ENCODE measurements at regions not wholly inside any gene's neighbourhood (a gene's known extent, or its start where the extent isn't known, plus 50 kb on each side); places are given as distances from the start of the nearest gene placed in this dataset.

GRCh38 chr5:91223886-91224285 lies 159.2 kb downstream of the ARRDC3 start:
- no peaks in the 10 kb centered on the region for H3K4me1 ChIP-seq (ENCODE audit: control insufficient read depth, insufficient read depth, low read length, poor library complexity, severe bottlenecking)
- H3K36me3 Mint-ChIP-seq, result no peaks in the 10 kb centered on the region
- H3K27me3 ChIP-seq (ENCODE audit: control insufficient read depth, insufficient read depth, low read length), result peaks cover 2% of the 10 kb centered on the region
- H3K4me1 Mint-ChIP-seq, result peaks cover 0 to 1% (median 0%) of the 10 kb centered on the region in 4 donors
- H3K27me3 Mint-ChIP-seq, result peaks cover 23% of the 10 kb centered on the region
- no peak for ATAC-seq (ENCODE audit: low read depth in 2 of 2)
- H3K9me3 ChIP-seq (ENCODE audit: control insufficient read depth in 2 of 2, low read length in 2 of 2), result peaks cover 0 to 1% of the 10 kb centered on the region in 2 experiments
- H3K27ac ChIP-seq (ENCODE audit: insufficient read depth, low read length, poor library complexity, severe bottlenecking), result no peak overlapping the region
- H3K36me3 ChIP-seq (ENCODE audit: control insufficient read depth, insufficient read depth, low read length), result no peaks in the 10 kb centered on the region
- no peak overlapping the region for H3K4me3 ChIP-seq (ENCODE audit: low read depth, low read length)
- no peak overlapping the region for H3K27ac Mint-ChIP-seq
- no peak overlapping the region for H3K4me3 Mint-ChIP-seq
- DNase-seq, result no peak
- H3K9me3 Mint-ChIP-seq, result peaks cover 0 to under 1% (median 0%) of the 10 kb centered on the region in 7 donors

DNA sequence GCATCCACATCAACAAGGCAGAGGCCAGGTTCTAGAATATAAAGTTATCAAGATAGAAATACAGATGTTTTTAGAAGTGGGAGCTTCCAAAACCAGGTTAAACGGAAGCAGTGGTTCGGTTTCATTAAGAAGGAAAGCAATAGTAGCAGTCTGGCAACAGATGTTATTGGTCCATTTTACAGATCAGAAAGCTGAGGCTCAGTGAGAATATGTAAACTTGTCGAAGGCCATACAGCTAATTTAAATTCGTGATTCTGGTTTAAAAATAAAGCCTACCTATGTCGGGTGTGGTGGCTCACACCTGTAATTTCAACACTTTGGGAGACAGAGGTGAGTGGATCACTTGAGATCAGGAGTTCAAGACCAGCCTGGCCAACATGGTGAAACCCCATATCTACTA lies 160.6 kb downstream of the ARRDC3 start:
- H3K4me1 Mint-ChIP-seq, result peaks cover 0 to 1% (median 0%) of the 10 kb centered on the region in 4 donors
- H3K9me3 Mint-ChIP-seq, result no peaks in the 10 kb centered on the region
- H3K27ac ChIP-seq (ENCODE audit: insufficient read depth, low read length, poor library complexity, severe bottlenecking), result no peak overlapping the region
- H3K4me3 ChIP-seq (ENCODE audit: low read depth, low read length), result no peak overlapping the region
- no peak overlapping the region for H3K27ac Mint-ChIP-seq
- peaks cover 2% of the 10 kb centered on the region for H3K27me3 ChIP-seq (ENCODE audit: control insufficient read depth, insufficient read depth, low read length)
- no peaks in the 10 kb centered on the region for H3K4me1 ChIP-seq (ENCODE audit: control insufficient read depth, insufficient read depth, low read length, poor library complexity, severe bottlenecking)
- no peaks in the 10 kb centered on the region for H3K36me3 Mint-ChIP-seq
- DNase-seq (no peak), ATAC-seq (ENCODE audit: low read depth in 2 of 2) (no peak)
- no peaks in the 10 kb centered on the region for H3K9me3 ChIP-seq (ENCODE audit: control insufficient read depth in 2 of 2, low read length in 2 of 2)
- peaks cover 18% of the 10 kb centered on the region for H3K27me3 Mint-ChIP-seq
- no peak overlapping the region for H3K4me3 Mint-ChIP-seq
- H3K36me3 ChIP-seq (ENCODE audit: control insufficient read depth, insufficient read depth, low read length), result no peaks in the 10 kb centered on the region

- no peak for DNase-seq
- no peak overlapping the region for H3K4me3 Mint-ChIP-seq
- ATAC-seq (ENCODE audit: low read depth in 2 of 2), result no peak
These were observed 161.2 kb downstream of the ARRDC3 start for GRCh38 chr5:91221917-91222316.

DNA sequence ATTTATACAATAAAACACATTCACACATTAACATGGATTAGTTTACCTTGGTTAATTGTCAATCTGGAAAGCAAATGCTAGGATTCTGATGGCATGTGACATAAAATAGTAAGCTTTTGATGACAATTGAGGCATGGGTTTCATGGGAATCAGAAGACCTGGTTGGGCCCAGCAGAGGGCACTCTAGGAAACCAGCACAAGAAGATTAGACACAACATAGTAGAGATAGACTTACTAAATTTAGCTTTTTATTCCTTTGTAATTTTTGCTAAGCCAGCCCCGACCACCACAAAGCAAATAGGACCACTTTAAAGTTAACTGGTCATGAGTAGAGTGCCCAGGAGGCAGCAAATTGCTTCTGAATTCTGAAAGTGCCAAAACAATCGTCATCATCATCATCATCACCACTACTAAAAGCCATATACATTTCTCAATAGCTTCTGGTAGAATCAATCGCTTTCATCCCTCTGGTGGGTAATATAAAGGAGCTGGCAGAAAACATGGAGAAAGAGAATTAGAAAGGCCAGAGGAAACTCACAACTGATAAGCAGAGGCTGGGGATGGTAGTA lies 163.2 kb downstream of the ARRDC3 start:
- H3K9me3 Mint-ChIP-seq, result no peaks in the 10 kb centered on the region
- peaks cover 3% of the 10 kb centered on the region for H3K27me3 ChIP-seq (ENCODE audit: control insufficient read depth, insufficient read depth, low read length)
- H3K4me3 Mint-ChIP-seq, result no peak overlapping the region
- no peak overlapping the region for H3K27ac Mint-ChIP-seq
- peaks cover 0 to 1% (median 0%) of the 10 kb centered on the region in 4 donors for H3K4me1 Mint-ChIP-seq
- DNase-seq (peak in 2 of 3 donors; percentile 29 to 68), ATAC-seq (ENCODE audit: low read depth in 2 of 2) (no peak)
- H3K36me3 Mint-ChIP-seq, result peaks cover 3% of the 10 kb centered on the region
- no peaks in the 10 kb centered on the region for H3K36me3 ChIP-seq (ENCODE audit: control insufficient read depth, insufficient read depth, low read length)
- H3K4me3 ChIP-seq (ENCODE audit: low read depth, low read length), result no peak overlapping the region
- no peak overlapping the region for H3K27ac ChIP-seq (ENCODE audit: insufficient read depth, low read length, poor library complexity, severe bottlenecking)
- H3K27me3 Mint-ChIP-seq, result peaks cover 6% of the 10 kb centered on the region
- no peaks in the 10 kb centered on the region for H3K4me1 ChIP-seq (ENCODE audit: control insufficient read depth, insufficient read depth, low read length, poor library complexity, severe bottlenecking)
- H3K9me3 ChIP-seq (ENCODE audit: control insufficient read depth in 2 of 2, low read length in 2 of 2), result no peaks in the 10 kb centered on the region

More at GRCh38 chr5:91221917-91222316, 161.2 kb downstream of the ARRDC3 start:
- Mint-ChIP-seq H3K36me3 (peaks cover 3% of the 10 kb centered on the region), H3K27me3 (peaks cover 17% of the 10 kb centered on the region), H3K9me3 (no peaks in the 10 kb centered on the region), H3K27ac (no peak overlapping the region), H3K4me1 (peaks cover 0 to 1% (median 0%) of the 10 kb centered on the region in 4 donors)
- no peaks in the 10 kb centered on the region for H3K4me1 ChIP-seq (ENCODE audit: control insufficient read depth, insufficient read depth, low read length, poor library complexity, severe bottlenecking)
- H3K27me3 ChIP-seq (ENCODE audit: control insufficient read depth, insufficient read depth, low read length), result peaks cover 5% of the 10 kb centered on the region
- no peaks in the 10 kb centered on the region for H3K36me3 ChIP-seq (ENCODE audit: control insufficient read depth, insufficient read depth, low read length)
- H3K27ac ChIP-seq (ENCODE audit: insufficient read depth, low read length, poor library complexity, severe bottlenecking), result no peak overlapping the region
- no peak overlapping the region for H3K4me3 ChIP-seq (ENCODE audit: low read depth, low read length)
- no peaks in the 10 kb centered on the region for H3K9me3 ChIP-seq (ENCODE audit: control insufficient read depth in 2 of 2, low read length in 2 of 2)

DNA sequence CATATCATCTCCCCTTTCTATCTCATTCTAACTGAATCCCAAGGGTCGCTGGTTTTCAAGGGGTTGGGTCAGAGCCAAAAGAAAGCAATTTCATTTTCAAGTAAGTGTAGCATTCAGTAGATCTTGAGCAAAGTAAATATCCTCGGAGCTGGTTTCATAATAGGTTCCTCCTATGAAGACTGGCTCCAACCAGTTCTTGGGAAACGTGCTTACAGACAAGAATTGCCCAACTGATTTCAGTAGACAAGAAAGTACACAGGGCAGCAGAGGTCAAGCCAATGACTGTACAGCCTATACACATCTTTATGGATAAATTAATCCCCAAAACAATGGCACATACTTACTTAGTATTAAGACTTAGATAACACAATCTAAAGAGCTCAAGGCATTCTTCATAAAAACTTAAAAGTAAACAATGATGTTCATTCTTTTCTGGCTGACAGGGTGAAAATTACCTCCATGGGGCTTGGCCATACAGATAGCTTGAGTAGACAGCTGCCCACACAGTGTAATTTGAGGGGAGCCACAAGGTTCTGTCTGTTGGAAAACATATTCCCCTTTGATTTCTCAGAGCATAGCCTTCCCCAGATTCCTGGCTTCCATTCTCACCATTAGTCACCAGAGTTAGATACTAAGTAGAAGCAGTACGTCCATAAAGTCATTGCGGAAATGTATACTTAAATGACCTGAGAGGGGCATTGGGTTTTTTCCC lies 163.9 kb downstream of the ARRDC3 start:
- H3K27ac ChIP-seq (ENCODE audit: insufficient read depth, low read length, poor library complexity, severe bottlenecking), result no peak overlapping the region
- H3K27me3 ChIP-seq (ENCODE audit: control insufficient read depth, insufficient read depth, low read length), result peaks cover 3% of the 10 kb centered on the region
- no peaks in the 10 kb centered on the region for H3K36me3 ChIP-seq (ENCODE audit: control insufficient read depth, insufficient read depth, low read length)
- H3K4me1 ChIP-seq (ENCODE audit: control insufficient read depth, insufficient read depth, low read length, poor library complexity, severe bottlenecking), result no peaks in the 10 kb centered on the region
- no peak overlapping the region for H3K4me3 Mint-ChIP-seq
- no peaks in the 10 kb centered on the region for H3K9me3 Mint-ChIP-seq
- no peaks in the 10 kb centered on the region for H3K9me3 ChIP-seq (ENCODE audit: control insufficient read depth in 2 of 2, low read length in 2 of 2)
- peaks cover 0 to 1% (median 0%) of the 10 kb centered on the region in 4 donors for H3K4me1 Mint-ChIP-seq
- H3K36me3 Mint-ChIP-seq, result peaks cover 3% of the 10 kb centered on the region
- ATAC-seq (ENCODE audit: low read depth in 2 of 2), result no peak
- no peak overlapping the region for H3K27ac Mint-ChIP-seq
- peaks cover 12% of the 10 kb centered on the region for H3K27me3 Mint-ChIP-seq
- H3K4me3 ChIP-seq (ENCODE audit: low read depth, low read length), result no peak overlapping the region
- no peak for DNase-seq

GRCh38 chr5:91217859-91218258 lies 165.3 kb downstream of the ARRDC3 start:
- Histone ChIP-seq H3K27me3 (ENCODE audit: control insufficient read depth, insufficient read depth, low read length) (peaks cover 3% of the 10 kb centered on the region), H3K4me3 (ENCODE audit: low read depth, low read length) (no peak overlapping the region), H3K27ac (ENCODE audit: insufficient read depth, low read length, poor library complexity, severe bottlenecking) (no peak overlapping the region), H3K4me1 (ENCODE audit: control insufficient read depth, insufficient read depth, low read length, poor library complexity, severe bottlenecking) (no peaks in the 10 kb centered on the region), H3K36me3 (ENCODE audit: control insufficient read depth, insufficient read depth, low read length) (no peaks in the 10 kb centered on the region), H3K9me3 (ENCODE audit: control insufficient read depth in 2 of 2, low read length in 2 of 2) (no peaks in the 10 kb centered on the region)
- peaks cover 19% of the 10 kb centered on the region for H3K27me3 Mint-ChIP-seq
- H3K36me3 Mint-ChIP-seq, result peaks cover 7% of the 10 kb centered on the region
- ATAC-seq (ENCODE audit: low read depth in 2 of 2) (no peak), DNase-seq (no peak)
- H3K27ac Mint-ChIP-seq, result no peak overlapping the region
- H3K4me1 Mint-ChIP-seq, result peaks cover 0 to 1% (median 0%) of the 10 kb centered on the region in 4 donors
- no peaks in the 10 kb centered on the region for H3K9me3 Mint-ChIP-seq
- no peak overlapping the region for H3K4me3 Mint-ChIP-seq

- Histone ChIP-seq H3K36me3 (ENCODE audit: control insufficient read depth, insufficient read depth, low read length) (no peaks in the 10 kb centered on the region), H3K4me1 (ENCODE audit: control insufficient read depth, insufficient read depth, low read length, poor library complexity, severe bottlenecking) (no peaks in the 10 kb centered on the region), H3K27me3 (ENCODE audit: control insufficient read depth, insufficient read depth, low read length) (peaks cover 3% of the 10 kb centered on the region), H3K27ac (ENCODE audit: insufficient read depth, low read length, poor library complexity, severe bottlenecking) (no peak overlapping the region), H3K9me3 (ENCODE audit: control insufficient read depth in 2 of 2, low read length in 2 of 2) (no peaks in the 10 kb centered on the region), H3K4me3 (ENCODE audit: low read depth, low read length) (no peak overlapping the region)
- no peak overlapping the region for H3K27ac Mint-ChIP-seq
- H3K4me3 Mint-ChIP-seq, result no peak overlapping the region
- no peaks in the 10 kb centered on the region for H3K9me3 Mint-ChIP-seq
- ATAC-seq (ENCODE audit: low read depth in 2 of 2) (no peak), DNase-seq (no peak)
- H3K27me3 Mint-ChIP-seq, result peaks cover 15% of the 10 kb centered on the region
- H3K36me3 Mint-ChIP-seq, result peaks cover 7% of the 10 kb centered on the region
- no peaks in the 10 kb centered on the region for H3K4me1 Mint-ChIP-seq
These were observed 168.5 kb downstream of the ARRDC3 start for GRCh38 chr5:91214571-91214970.

Measured in CD4-positive, CD25-positive, alpha-beta regulatory T cell (primary cell).